ENCODE measurements at regions not wholly inside any gene's neighbourhood (a gene's known extent, or its start where the extent isn't known, plus 50 kb on each side); places are given as distances from the start of the nearest gene placed in this dataset.

GRCh38 chr7:17474724-17475344 lies 176.4 kb downstream of the AHR start:
- DNase-seq (ENCODE audit: low read depth), result no peak
- TF ChIP-seq CTCF (IDR thresholded peaks at IDR 0.05; ENCODE audit: control insufficient read depth, extremely low read depth, insufficient read depth), result peak; percentile 27

GRCh38 chr7:17477182-17477581 lies 178.7 kb downstream of the AHR start:
- TF ChIP-seq CTCF (IDR thresholded peaks at IDR 0.05; ENCODE audit: control insufficient read depth, extremely low read depth, insufficient read depth), result no peak
- H3K4me3 ChIP-seq (ENCODE audit: low read depth, low read length), result no peak overlapping the region
- DNase-seq (ENCODE audit: low read depth), result no peak

More at GRCh38 chr7:17474724-17475344, 176.4 kb downstream of the AHR start:
- H3K4me3 ChIP-seq (ENCODE audit: low read depth, low read length), result no peak overlapping the region

GRCh38 chr7:17481118-17481517 lies 182.7 kb downstream of the AHR start:
- no peak for TF ChIP-seq CTCF (IDR thresholded peaks at IDR 0.05; ENCODE audit: control insufficient read depth, extremely low read depth, insufficient read depth)
- no peak for DNase-seq (ENCODE audit: low read depth)
- no peak overlapping the region for H3K4me3 ChIP-seq (ENCODE audit: low read depth, low read length)

- no peak overlapping the region for H3K4me3 ChIP-seq (ENCODE audit: low read depth, low read length)
- no peak for DNase-seq (ENCODE audit: low read depth)
- no peak for TF ChIP-seq CTCF (IDR thresholded peaks at IDR 0.05; ENCODE audit: control insufficient read depth, extremely low read depth, insufficient read depth)
These were observed 186.9 kb downstream of the AHR start for GRCh38 chr7:17485368-17485767.

GRCh38 chr7:17485904-17486303 lies 187.5 kb downstream of the AHR start:
- DNase-seq (ENCODE audit: low read depth), result no peak
- no peak for TF ChIP-seq CTCF (IDR thresholded peaks at IDR 0.05; ENCODE audit: control insufficient read depth, extremely low read depth, insufficient read depth)
- no peak overlapping the region for H3K4me3 ChIP-seq (ENCODE audit: low read depth, low read length)

GRCh38 chr7:17486835-17487234 lies 188.4 kb downstream of the AHR start:
- no peak overlapping the region for H3K4me3 ChIP-seq (ENCODE audit: low read depth, low read length)
- no peak for DNase-seq (ENCODE audit: low read depth)
- TF ChIP-seq CTCF (IDR thresholded peaks at IDR 0.05; ENCODE audit: control insufficient read depth, extremely low read depth, insufficient read depth), result no peak

- H3K4me3 ChIP-seq (ENCODE audit: low read depth, low read length), result no peak overlapping the region
- no peak for TF ChIP-seq CTCF (IDR thresholded peaks at IDR 0.05; ENCODE audit: control insufficient read depth, extremely low read depth, insufficient read depth)
- no peak for DNase-seq (ENCODE audit: low read depth)
These were observed 188.9 kb downstream of the AHR start for GRCh38 chr7:17487343-17487742.
